K562 (cell line): ENCODE measurements at regions not wholly inside any gene's neighbourhood (a gene's known extent, or its start where the extent isn't known, plus 50 kb on each side); places are given as distances from the start of the nearest gene placed in this dataset.

Experiments
- ATAC-seq: fragments of 200-7000 bp; cut with Tn5 transposase; 3 replicates; pipeline ENCODE4 v1.9.1; 2020; ENCODE audit warnings: moderate library complexity
- BruUV-seq: library from RNA; stranded (reverse); fragments of 400-500 nt; replicated peaks from 2 replicates; lab custom pipeline; 2021; lab: Mats Ljungman, UMichigan
- CTCF ChIA-PET: fragments of 300-600 bp; formaldehyde crosslinking; extraction: SDS; loops from one replicate; lab custom pipeline; 2021; ENCODE audit warnings: low intra/inter-chr PET ratio; lab: Yijun Ruan, JAX
- POLR2A ChIA-PET: fragments of 300-600, 350-650 bp; sonication (Branson Sonifier 250); formaldehyde crosslinking; extraction: SDS; loops from one replicate; lab custom pipeline; 2021; ENCODE audit warnings: antibody characterized with exemption, inconsistent platforms; lab: Yijun Ruan, JAX
- DNase-seq, 4 experiments: peaks; one replicate each; pipeline versions ENCODE4 v3.0.0 to v3.0.0-alpha.2; 2011 to 2018; ENCODE audit warnings: low spot score in 3 of 4, mixed read lengths in 3 of 4; ENCODE audit errors: extremely low read depth in 1 of 4
- FAIRE-seq: peaks from 2 replicates; lab custom pipeline; 2011; peaks lifted over from hg19 to GRCh38; lab: Jason Lieb, UNC
- H2AFZ ChIP-seq: 2 replicates; pipeline ENCODE4 v1.6.0; 2011; ENCODE audit warnings: low read depth, low read length, control low read depth, inconsistent platforms
- H3K27ac ChIP-seq: fragments of 200-600 bp; 3 replicates; pipeline ENCODE4 v1.8.0; 2011; ENCODE audit warnings: low read depth, mild to moderate bottlenecking, control low read depth, inconsistent platforms, low read length, moderate library complexity, mixed read lengths; ENCODE audit errors: extremely low read depth
- H3K27me3 ChIP-seq, 2 experiments: fragments of 300-600 bp in 1 of 2; 2 replicates in 1 of 2; 3 replicates in 1 of 2; pipeline versions ENCODE4 v1.6.0 to v1.8.0; 2011; ENCODE audit warnings: inconsistent platforms in 2 of 2, low read length in 2 of 2, mild to moderate bottlenecking in 1 of 2, mixed read lengths in 1 of 2, moderate library complexity in 1 of 2; ENCODE audit not compliant: control insufficient read depth in 2 of 2, insufficient read depth in 2 of 2
- H3K36me3 ChIP-seq: fragments of 300-600 bp; 3 replicates; pipeline ENCODE4 v1.8.0; 2011; ENCODE audit warnings: mild to moderate bottlenecking, low read length, inconsistent platforms; ENCODE audit not compliant: control insufficient read depth, insufficient read depth
- H3K4me1 ChIP-seq, 2 experiments: fragments of 200-600 bp in 1 of 2; replicated peaks in 1 of 2; 2 replicates in 1 of 2; 3 replicates in 1 of 2; pipeline versions ENCODE4 v1.5.1 to v1.8.0; 2011; ENCODE audit warnings: inconsistent platforms in 2 of 2, low read length in 2 of 2, mild to moderate bottlenecking in 1 of 2, mixed read lengths in 1 of 2, moderate library complexity in 1 of 2; ENCODE audit not compliant: control insufficient read depth in 2 of 2, insufficient read depth in 2 of 2
- H3K4me2 ChIP-seq: 2 replicates; pipeline ENCODE4 v1.6.1; 2011; ENCODE audit warnings: low read length, control low read depth, inconsistent platforms, mixed read lengths; ENCODE audit not compliant: insufficient read depth
- H3K4me3 ChIP-seq: fragments of 200-600 bp; sonication (generic), shearing (Covaris generic); 2 replicates; pipeline ENCODE4 v1.5.1; 2016; ENCODE audit warnings: control low read depth, inconsistent platforms
- H3K79me2 ChIP-seq: fragments of 200-600 bp; 3 replicates; pipeline ENCODE4 v1.8.0; 2011; ENCODE audit warnings: low read length, inconsistent platforms; ENCODE audit not compliant: control insufficient read depth, insufficient read depth
- H3K9ac ChIP-seq, 2 experiments: 2 replicates each; pipeline versions ENCODE4 v1.6.0 to v1.6.1; 2011; ENCODE audit warnings: low read depth in 2 of 2, low read length in 2 of 2, control low read depth in 1 of 2, inconsistent platforms in 1 of 2, mild to moderate bottlenecking in 1 of 2, mixed read lengths in 1 of 2; ENCODE audit not compliant: insufficient read depth in 1 of 2
- H3K9me1 ChIP-seq: one replicate; pipeline ENCODE4 v1.6.0; 2011; ENCODE audit warnings: inconsistent platforms, mild to moderate bottlenecking, low read length, moderate library complexity; ENCODE audit not compliant: control insufficient read depth, insufficient read depth
- H3K9me3 ChIP-seq: replicated peaks from 2 replicates; pipeline ENCODE4 v1.5.1; 2011; ENCODE audit warnings: low read depth, low read length, inconsistent platforms; ENCODE audit not compliant: control insufficient read depth, insufficient read depth
- H4K20me1 ChIP-seq: replicated peaks from 2 replicates; pipeline ENCODE4 v1.6.1; 2011; ENCODE audit warnings: low read length, inconsistent platforms, mixed read lengths; ENCODE audit not compliant: control insufficient read depth, insufficient read depth
- CEBPB ChIP-seq: fragments of 450-650 bp; IDR thresholded peaks from 2 replicates; pipeline ENCODE4 v1.6.1; 2016; ENCODE audit warnings: missing genetic modification characterization, missing compliant biosample characterization
- CEBPG ChIP-seq, 3 experiments: fragments of 200-800 bp in 1 of 3; sonication (Bioruptor generic) in 1 of 3; sonication (generic) in 1 of 3; formaldehyde crosslinking in 1 of 3; IDR thresholded peaks in 2 of 3; conservative IDR thresholded peaks in 1 of 3; 2 replicates each; pipeline versions ENCODE4 v1.6.1 to v1.8.0; 2016 to 2022; ENCODE audit warnings: missing compliant biosample characterization in 2 of 3, missing genetic modification characterization in 2 of 3, mild to moderate bottlenecking in 1 of 3, missing genetic modification reagents in 1 of 3
- HDAC8 ChIP-seq: fragments of 450-650 bp; IDR thresholded peaks from 2 replicates; pipeline ENCODE4 v1.6.1; 2016; ENCODE audit warnings: mild to moderate bottlenecking, missing genetic modification characterization, moderate library complexity, missing compliant biosample characterization
- HMG20A ChIP-seq: fragments of 450-650 bp; formaldehyde crosslinking; conservative IDR thresholded peaks from 2 replicates; pipeline ENCODE4 v1.4.0; 2020; ENCODE audit warnings: mild to moderate bottlenecking, mixed read lengths
- MYNN ChIP-seq, 2 experiments: sonication (generic); formaldehyde crosslinking in 1 of 2; IDR thresholded peaks; 2 replicates each; pipeline versions ENCODE4 v1.5.0 to v1.6.1; 2016 to 2020; ENCODE audit warnings: antibody characterized with exemption in 1 of 2, missing genetic modification reagents in 1 of 2
- NR1H2 ChIP-seq: sonication (generic); formaldehyde crosslinking; IDR thresholded peaks from 2 replicates; pipeline ENCODE4 v1.4.0; 2020; ENCODE audit warnings: mild to moderate bottlenecking, missing genetic modification reagents
- RBM39 ChIP-seq: fragments of 200-400 bp; formaldehyde crosslinking; optimal IDR thresholded peaks from 2 replicates; pipeline ENCODE3; 2018; ENCODE audit warnings: low read depth, low read length
- WGBS: fragments of 100-300 bp; shearing (Covaris generic); methylation state at CpG from one replicate; pipeline ENCODE4 v1.1.6; 2016; ENCODE audit warnings: low coverage, mixed read lengths; ENCODE audit not compliant: insufficient coverage; ENCODE audit errors: missing lambda C conversion rate; 5-methylcytosine and 5-hydroxymethylcytosine counted together
- in situ Hi-C: fragments of 300-500 bp; cut with MboI; formaldehyde crosslinking; loops from 4 replicates; pipeline ENCODE4 v1.15.0; 2018; ENCODE audit warnings: inconsistent platforms, mixed read lengths
- intact Hi-C: fragments of 100-400 bp; cut with micrococcal nuclease; formaldehyde crosslinking; loops from 2 replicates; pipeline ENCODE4 v1.14.2; 2022

DNA sequence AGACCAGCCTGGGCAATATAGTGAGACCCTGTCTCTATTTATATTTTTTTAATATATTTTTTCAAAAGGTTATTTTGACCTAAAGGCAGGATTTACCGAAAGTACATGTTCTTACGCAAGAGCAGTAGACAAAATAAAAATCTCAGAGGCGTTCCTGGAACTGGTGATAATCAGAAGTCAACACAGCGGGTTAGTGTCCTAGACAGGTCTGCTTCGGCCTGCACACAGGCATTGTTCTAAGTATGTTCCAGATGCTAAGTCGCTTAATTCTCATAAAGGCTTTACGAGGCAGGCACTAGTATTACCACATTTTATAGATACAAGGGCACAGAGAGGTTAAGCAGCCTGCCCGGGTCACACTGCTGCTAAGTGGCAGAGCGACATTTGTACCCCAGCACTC lies 56.9 kb upstream of the SLC25A33 start:
- no TSS peak for BruUV-seq
- intact Hi-C loops = no loop called here
- no peaks in the 10 kb centered on the region for H3K4me1 ChIP-seq
- H3K79me2 ChIP-seq = no peaks in the 10 kb centered on the region
- H3K36me3 ChIP-seq = no peaks in the 10 kb centered on the region
- ChIA-PET CTCF (no interaction called here), POLR2A (interaction anchor here (0.6 to 1.0 kb wide), 3 partner anchors 10 to 280 kb away, joined by 3 to 5 read pairs (median 4); no protein-coding TSS in a partner anchor)
- DNase-seq (no peak), FAIRE-seq (no peak), ATAC-seq (no peak)
- in situ Hi-C loops = no loop called here
- H3K4me3 ChIP-seq = no peak overlapping the region
- TF ChIP-seq MYNN (IDR thresholded peaks at IDR 0.05) (no peak), MYNN (CRISPR knock-in tag; IDR thresholded peaks at IDR 0.05) (no peak), HDAC8 (tag) (no peak), CEBPB (tag) (peak; percentile 52), CEBPG (CRISPR knock-in tag; IDR thresholded peaks at IDR 0.05) (no peak), CEBPG (tag; conservative IDR thresholded peaks at IDR 0.05 in 1 of 2, IDR thresholded peaks at IDR 0.05 in 1 of 2) (peak in 1 of 2 experiments; percentile 36; a peak in 1 of 4 replicates), HMG20A (CRISPR knock-in tag) (no peak), RBM39 (no peak), NR1H2 (CRISPR knock-in tag) (no peak)
- no peaks in the 10 kb centered on the region for H3K9me1 ChIP-seq
- H3K4me2 ChIP-seq = no peak overlapping the region
- no peak overlapping the region for H2AFZ ChIP-seq
- 1% methylated on average over 9 of the region's 9 CpGs for WGBS
- H3K9me3 ChIP-seq = no peaks in the 10 kb centered on the region; the same call in 1 of the 2 replicates
- peaks cover 10% of the 10 kb centered on the region; the same call in 1 of the 2 replicates for H4K20me1 ChIP-seq
- no peak overlapping the region for H3K9ac ChIP-seq
- no peak overlapping the region for H3K27ac ChIP-seq
- peaks cover 45 to 69% of the 10 kb centered on the region in 2 experiments for H3K27me3 ChIP-seq
